ENCODE measurements at regions not wholly inside any gene's neighbourhood (a gene's known extent, or its start where the extent isn't known, plus 50 kb on each side); places are given as distances from the start of the nearest gene placed in this dataset.

- H3K4me2 ChIP-seq (ENCODE audit: low read length) = no peak overlapping the region
- H4K20me1 ChIP-seq (ENCODE audit: insufficient read depth, low read length) = no peaks in the 10 kb centered on the region
- H3K36me3 ChIP-seq (ENCODE audit: insufficient read depth, low read length) = no peaks in the 10 kb centered on the region
- H3K9ac ChIP-seq (ENCODE audit: low read length) = no peak overlapping the region
- no peaks in the 10 kb centered on the region for H3F3A ChIP-seq (ENCODE audit: insufficient read depth, low read length)
- H3K9me3 ChIP-seq (ENCODE audit: low read length) = no peaks in the 10 kb centered on the region
- no peaks in the 10 kb centered on the region for H3K4me1 ChIP-seq (ENCODE audit: insufficient read depth, low read length, severe bottlenecking)
- no peaks in the 10 kb centered on the region for H3K79me2 ChIP-seq (ENCODE audit: insufficient read depth, low read length)
- H3K27ac ChIP-seq (ENCODE audit: low read depth, low read length, poor library complexity, severe bottlenecking) = no peak overlapping the region
- no peaks in the 10 kb centered on the region for H3K9me2 ChIP-seq (ENCODE audit: low read depth, low read length)
- no peak overlapping the region for H2AFZ ChIP-seq (ENCODE audit: low read length)
- TF ChIP-seq CTCF (IDR thresholded peaks at IDR 0.05; ENCODE audit: low read length) (no peak), EZH2 (IDR thresholded peaks at IDR 0.05; ENCODE audit: borderline replicate concordance, low read length) (no peak)
- no peak overlapping the region for H3K4me3 ChIP-seq (ENCODE audit: low read depth, low read length, poor library complexity, severe bottlenecking)
- H3K27me3 ChIP-seq (ENCODE audit: insufficient read depth, low read length) = no peaks in the 10 kb centered on the region
Measured at GRCh38 chr2:117401582-117401981, 412.9 kb upstream of the DDX18 start.

- H3K4me1 ChIP-seq (ENCODE audit: insufficient read depth, low read length, severe bottlenecking) = no peaks in the 10 kb centered on the region
- H3F3A ChIP-seq (ENCODE audit: insufficient read depth, low read length) = no peaks in the 10 kb centered on the region
- no peak for TF ChIP-seq EZH2 (IDR thresholded peaks at IDR 0.05; ENCODE audit: borderline replicate concordance, low read length)
- no peak overlapping the region for H2AFZ ChIP-seq (ENCODE audit: low read length)
- H3K36me3 ChIP-seq (ENCODE audit: insufficient read depth, low read length) = no peaks in the 10 kb centered on the region
- H3K9ac ChIP-seq (ENCODE audit: low read length) = no peak overlapping the region
- H4K20me1 ChIP-seq (ENCODE audit: insufficient read depth, low read length) = no peaks in the 10 kb centered on the region
- H3K9me2 ChIP-seq (ENCODE audit: low read depth, low read length) = no peaks in the 10 kb centered on the region
- H3K9me3 ChIP-seq (ENCODE audit: low read length) = no peaks in the 10 kb centered on the region
- H3K27me3 ChIP-seq (ENCODE audit: insufficient read depth, low read length) = no peaks in the 10 kb centered on the region
- no peak overlapping the region for H3K27ac ChIP-seq (ENCODE audit: low read depth, low read length, poor library complexity, severe bottlenecking)
- no peak overlapping the region for H3K4me2 ChIP-seq (ENCODE audit: low read length)
- no peak overlapping the region for H3K4me3 ChIP-seq (ENCODE audit: low read depth, low read length, poor library complexity, severe bottlenecking)
- H3K79me2 ChIP-seq (ENCODE audit: insufficient read depth, low read length) = no peaks in the 10 kb centered on the region
Measured at GRCh38 chr2:117406443-117406842, 408.0 kb upstream of the DDX18 start.

GRCh38 chr2:117407746-117408145, 406.7 kb upstream of the DDX18 start:
- Histone ChIP-seq H3K36me3 (ENCODE audit: insufficient read depth, low read length) (no peaks in the 10 kb centered on the region), H3K27ac (ENCODE audit: low read depth, low read length, poor library complexity, severe bottlenecking) (no peak overlapping the region), H3K9me3 (ENCODE audit: low read length) (no peaks in the 10 kb centered on the region), H3K79me2 (ENCODE audit: insufficient read depth, low read length) (no peaks in the 10 kb centered on the region), H4K20me1 (ENCODE audit: insufficient read depth, low read length) (no peaks in the 10 kb centered on the region), H3K27me3 (ENCODE audit: insufficient read depth, low read length) (no peaks in the 10 kb centered on the region), H2AFZ (ENCODE audit: low read length) (no peak overlapping the region), H3K4me1 (ENCODE audit: insufficient read depth, low read length, severe bottlenecking) (no peaks in the 10 kb centered on the region), H3K9me2 (ENCODE audit: low read depth, low read length) (no peaks in the 10 kb centered on the region), H3F3A (ENCODE audit: insufficient read depth, low read length) (no peaks in the 10 kb centered on the region), H3K4me2 (ENCODE audit: low read length) (no peak overlapping the region), H3K4me3 (ENCODE audit: low read depth, low read length, poor library complexity, severe bottlenecking) (no peak overlapping the region), H3K9ac (ENCODE audit: low read length) (no peak overlapping the region)
- no peak for TF ChIP-seq EZH2 (IDR thresholded peaks at IDR 0.05; ENCODE audit: borderline replicate concordance, low read length)
- no peak for TF ChIP-seq CTCF (IDR thresholded peaks at IDR 0.05; ENCODE audit: low read length)

GRCh38 chr2:117409443-117409842, 405.0 kb upstream of the DDX18 start:
- H3K9me3 ChIP-seq (ENCODE audit: low read length) = no peaks in the 10 kb centered on the region
- no peak overlapping the region for H3K4me2 ChIP-seq (ENCODE audit: low read length)
- H3K36me3 ChIP-seq (ENCODE audit: insufficient read depth, low read length) = no peaks in the 10 kb centered on the region
- H3K4me1 ChIP-seq (ENCODE audit: insufficient read depth, low read length, severe bottlenecking) = no peaks in the 10 kb centered on the region
- H3F3A ChIP-seq (ENCODE audit: insufficient read depth, low read length) = no peaks in the 10 kb centered on the region
- H3K79me2 ChIP-seq (ENCODE audit: insufficient read depth, low read length) = no peaks in the 10 kb centered on the region
- H4K20me1 ChIP-seq (ENCODE audit: insufficient read depth, low read length) = no peaks in the 10 kb centered on the region
- no peak overlapping the region for H3K9ac ChIP-seq (ENCODE audit: low read length)
- no peak overlapping the region for H3K27ac ChIP-seq (ENCODE audit: low read depth, low read length, poor library complexity, severe bottlenecking)
- no peak overlapping the region for H3K4me3 ChIP-seq (ENCODE audit: low read depth, low read length, poor library complexity, severe bottlenecking)
- TF ChIP-seq CTCF (IDR thresholded peaks at IDR 0.05; ENCODE audit: low read length) (no peak), EZH2 (IDR thresholded peaks at IDR 0.05; ENCODE audit: borderline replicate concordance, low read length) (no peak)
- no peak overlapping the region for H2AFZ ChIP-seq (ENCODE audit: low read length)
- no peaks in the 10 kb centered on the region for H3K27me3 ChIP-seq (ENCODE audit: insufficient read depth, low read length)
- H3K9me2 ChIP-seq (ENCODE audit: low read depth, low read length) = no peaks in the 10 kb centered on the region
